NCI-H510A treated with DMSO at 0.1 percent for 48 hours (cell line): ENCODE measurements at regions not wholly inside any gene's neighbourhood (a gene's known extent, or its start where the extent isn't known, plus 50 kb on each side); places are given as distances from the start of the nearest gene placed in this dataset.

Source experiments
- DNase-seq: peaks from one replicate; lab custom pipeline; 2025; lab: John Stamatoyannopoulos, UW

DNA sequence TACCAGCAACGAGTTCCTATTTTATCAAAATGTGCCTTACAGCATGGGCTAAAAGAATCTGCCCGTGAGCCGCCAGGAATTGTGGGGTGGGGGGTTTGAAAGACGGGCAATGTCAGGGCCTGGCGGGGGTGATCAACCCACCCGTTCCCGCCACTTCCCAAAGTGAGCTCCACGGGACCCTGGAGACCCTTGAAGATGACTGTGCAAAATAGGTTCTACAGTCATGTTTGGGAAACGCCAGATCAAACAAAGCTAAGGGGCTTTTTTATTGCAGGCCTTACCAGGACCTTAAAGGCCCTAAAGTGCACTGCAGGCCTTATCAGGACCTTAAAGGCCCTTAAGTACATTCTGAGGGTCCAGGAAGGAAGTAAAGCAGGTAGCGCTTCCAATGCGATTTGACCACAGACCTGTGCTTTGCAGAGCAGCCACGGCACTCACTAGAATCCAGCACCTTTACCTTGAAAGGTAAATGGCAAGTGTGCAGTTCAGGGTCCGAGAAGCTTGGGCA lies 404.1 kb downstream of the SHANK2 start:
- DNase-seq, result no peak

DNA sequence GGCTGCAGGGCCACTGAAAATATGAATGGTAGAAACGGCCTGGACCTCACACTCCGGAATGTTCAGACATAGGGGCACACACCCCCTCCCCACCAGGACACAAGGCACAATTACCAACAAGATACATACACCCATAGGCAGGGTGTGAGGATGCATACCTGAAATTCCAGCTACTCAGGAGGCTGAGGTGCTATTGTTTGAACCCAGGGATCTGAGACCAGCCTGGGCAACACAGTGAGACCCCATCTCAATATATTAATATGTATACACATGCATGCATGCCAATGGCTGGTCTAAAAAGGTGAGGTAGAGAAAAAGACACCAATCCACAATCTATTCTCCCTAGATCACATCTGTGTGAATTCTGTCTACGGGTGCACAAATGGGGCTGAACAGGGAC lies 403.3 kb downstream of the SHANK2 start:
- DNase-seq, result no peak

- DNase-seq, result no peak
Measured at GRCh38 chr11:70851308-70851707, 401.1 kb downstream of the SHANK2 start.

- DNase-seq, result no peak
Measured at GRCh38 chr11:70851907-70852306, 400.5 kb downstream of the SHANK2 start.

DNA sequence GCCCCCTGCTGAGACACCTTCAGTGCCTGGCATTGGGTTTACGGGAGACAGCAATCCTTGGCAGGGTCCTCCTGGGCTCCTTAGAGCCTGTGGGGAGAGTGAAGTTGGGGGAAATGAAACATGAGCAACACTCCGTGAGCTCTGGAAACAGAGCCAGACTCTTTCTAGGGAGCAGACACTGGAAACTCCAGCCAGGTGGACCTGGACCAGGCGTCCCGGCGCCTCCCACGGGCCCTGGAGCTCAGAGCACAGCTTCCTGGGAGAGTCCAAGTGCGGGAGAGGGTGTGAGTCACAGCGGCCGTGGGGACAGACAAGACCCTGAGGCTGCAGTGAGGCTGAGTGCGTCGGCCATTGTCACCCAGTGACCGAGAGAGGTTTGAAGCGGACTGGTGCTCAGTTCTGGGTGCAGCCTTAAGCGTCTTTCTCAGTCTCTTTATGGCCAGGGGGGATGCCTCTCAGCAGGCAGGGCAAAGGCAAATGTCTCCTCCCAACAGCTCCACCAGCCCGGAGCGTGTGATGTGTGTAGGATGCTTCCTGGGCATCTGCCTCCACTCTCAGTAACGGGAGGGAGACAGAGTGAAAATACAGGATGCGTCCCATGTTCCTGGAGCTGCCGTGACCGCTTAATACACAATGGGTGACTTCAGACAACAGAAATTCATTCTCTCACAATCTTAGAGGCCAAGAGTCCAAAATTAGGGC lies 399.2 kb downstream of the SHANK2 start:
- DNase-seq, result no peak

DNA sequence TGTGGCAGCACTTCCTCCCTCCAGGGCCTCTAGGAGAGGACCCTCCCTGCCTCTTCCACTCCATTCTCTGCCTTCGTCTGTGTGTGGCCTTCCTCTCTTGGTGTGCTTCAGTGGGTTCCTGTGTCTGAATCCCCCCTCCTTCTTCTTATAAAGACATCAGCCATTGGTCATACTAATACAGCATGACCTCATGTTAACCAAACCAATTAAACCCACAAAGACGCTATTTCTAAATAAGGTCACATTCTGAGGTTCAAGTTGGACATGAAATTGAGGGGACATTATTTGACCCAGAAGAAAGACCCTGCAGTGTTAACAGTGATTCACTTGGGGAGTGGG lies 398.6 kb downstream of the SHANK2 start:
- no peak for DNase-seq

- peak; percentile 68 for DNase-seq
Measured at GRCh38 chr11:70854201-70854600, 398.2 kb downstream of the SHANK2 start.

GRCh38 chr11:70854901-70855556 lies 397.3 kb downstream of the SHANK2 start:
- peak; percentile 93 for DNase-seq

- DNase-seq, result no peak
Measured at GRCh38 chr11:70857894-70858293, 394.5 kb downstream of the SHANK2 start.

DNA sequence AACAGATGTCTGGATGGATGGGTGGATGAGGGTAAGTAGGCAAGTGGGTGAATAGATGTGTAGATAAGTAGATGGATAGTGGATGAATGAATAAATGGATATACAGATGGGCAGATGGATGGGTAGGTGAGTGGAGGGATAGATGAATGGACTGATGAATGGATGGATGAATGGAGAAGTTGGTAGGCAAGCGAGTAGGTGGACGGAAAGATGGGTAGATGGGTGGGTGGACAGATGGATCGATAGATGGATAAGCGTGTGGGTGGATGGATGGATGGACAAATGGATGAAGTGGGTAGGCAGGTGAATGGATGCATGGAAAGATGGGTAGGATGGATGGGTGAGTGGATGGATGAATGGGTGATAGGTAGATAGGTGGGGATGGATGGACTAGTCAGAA lies 393.2 kb downstream of the SHANK2 start:
- no peak for DNase-seq

DNA sequence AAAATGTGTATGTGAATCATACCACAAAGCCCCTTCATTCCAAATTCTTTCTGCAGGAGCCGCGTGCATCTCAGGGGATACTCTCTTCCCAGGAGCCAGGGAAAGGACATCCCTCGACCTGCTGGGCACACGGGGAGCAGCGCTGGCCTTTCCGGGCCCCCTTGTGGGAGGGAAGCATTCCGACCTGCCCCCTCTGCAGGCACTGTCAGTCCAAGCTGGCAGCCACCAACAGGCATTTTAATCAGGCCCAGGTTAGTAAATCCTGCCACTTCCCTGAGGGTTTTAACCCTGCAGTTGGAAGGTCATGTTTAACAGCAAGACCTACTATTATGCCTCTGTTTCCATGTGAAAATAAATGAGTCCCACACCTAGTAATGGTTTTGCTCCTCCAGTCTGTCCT lies 391.5 kb downstream of the SHANK2 start:
- no peak for DNase-seq

GRCh38 chr11:70861559-70861958 lies 390.8 kb downstream of the SHANK2 start:
- DNase-seq, result peak; percentile 41

DNA sequence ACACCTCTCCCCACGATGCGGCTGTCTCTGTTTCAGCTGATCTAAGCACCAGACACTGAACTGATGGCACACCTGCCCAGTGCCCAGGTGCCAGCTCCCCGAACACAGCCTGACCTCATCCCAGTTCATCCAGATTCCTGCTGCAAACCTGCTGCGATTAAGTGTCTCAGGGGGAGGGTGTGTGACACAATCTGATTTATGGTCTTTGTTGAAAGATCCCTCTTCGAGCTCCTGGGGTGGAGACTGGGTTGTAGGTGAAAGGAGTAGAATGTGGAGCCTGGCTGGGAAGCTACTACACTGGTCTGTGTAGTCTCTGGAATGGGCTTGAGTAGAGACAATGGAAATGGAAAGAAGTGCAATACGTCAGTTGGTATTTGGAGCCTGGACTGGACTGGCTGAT lies 390.3 kb downstream of the SHANK2 start:
- DNase-seq, result peak; percentile 88

GRCh38 chr11:70863186-70863585 lies 389.2 kb downstream of the SHANK2 start:
- DNase-seq, result no peak

- DNase-seq, result no peak
Measured at GRCh38 chr11:70863993-70864392, 388.4 kb downstream of the SHANK2 start.

- DNase-seq, result no peak
Measured at GRCh38 chr11:70865356-70865755, 387.0 kb downstream of the SHANK2 start.

- no peak for DNase-seq
Measured at GRCh38 chr11:70866834-70867233, 385.5 kb downstream of the SHANK2 start.

DNA sequence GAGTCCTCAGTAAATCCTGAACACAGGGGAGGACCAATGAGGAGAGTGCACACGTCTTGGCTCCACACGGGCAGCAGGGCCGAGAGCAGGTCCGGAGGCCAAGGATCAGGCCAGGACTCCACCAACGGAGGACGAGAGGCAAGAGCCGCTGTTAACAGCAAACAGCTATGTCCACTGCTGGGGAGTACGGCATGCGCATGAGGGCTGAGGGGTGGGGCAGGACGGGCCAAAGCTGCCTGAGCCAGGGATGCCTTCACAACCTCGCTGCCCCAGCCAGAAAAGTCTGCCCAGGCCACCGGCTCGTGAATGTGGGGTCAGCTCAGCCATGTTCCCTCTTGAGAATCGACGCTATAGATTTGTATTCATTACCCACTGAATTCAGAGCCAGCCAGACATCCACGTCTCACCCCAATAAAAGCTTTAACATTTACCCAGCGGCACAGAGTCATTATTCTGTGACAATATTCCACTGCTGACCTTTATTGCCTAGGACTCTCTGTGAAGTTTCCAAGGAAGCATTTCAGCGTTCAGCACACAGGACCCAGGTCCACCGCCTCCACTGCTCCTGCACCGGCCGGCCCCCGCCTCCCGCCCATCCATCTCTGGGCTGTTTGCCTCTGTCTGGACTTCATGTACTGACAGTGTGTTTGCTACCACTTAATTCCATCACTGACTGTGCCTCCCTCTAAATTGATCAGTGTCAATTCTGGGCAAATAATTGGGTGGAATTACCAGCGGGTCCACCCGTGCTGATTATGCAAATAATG lies 384.9 kb downstream of the SHANK2 start:
- DNase-seq, result no peak

DNA sequence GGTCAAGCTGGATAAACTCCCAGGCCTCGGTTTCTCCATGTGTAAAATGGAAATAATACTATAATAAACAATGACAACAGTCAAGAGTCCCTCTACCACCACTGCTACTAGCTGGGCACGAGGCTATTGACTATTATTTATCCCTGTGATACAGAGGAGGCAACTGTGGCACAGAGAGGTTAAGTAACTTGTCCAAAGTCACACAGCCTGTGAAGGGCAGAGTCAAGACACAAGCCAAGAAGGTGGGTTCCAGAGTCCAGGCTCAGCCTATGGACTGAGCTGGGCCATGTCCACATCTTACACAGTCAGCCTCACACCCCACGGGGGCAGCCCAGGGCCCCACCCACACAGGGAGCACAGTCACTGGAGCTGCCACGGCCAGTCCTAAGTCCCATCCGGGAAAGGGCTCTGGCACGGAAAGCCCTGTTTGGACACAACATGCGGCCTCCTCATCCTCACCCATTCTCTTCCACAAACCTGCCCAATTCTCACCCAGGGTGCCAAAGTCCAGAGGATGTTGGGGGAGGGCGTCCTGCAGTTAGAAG lies 384.0 kb downstream of the SHANK2 start:
- DNase-seq, result no peak

GRCh38 chr11:70869054-70869453 lies 383.3 kb downstream of the SHANK2 start:
- DNase-seq, result no peak

GRCh38 chr11:70871881-70872280 lies 380.5 kb downstream of the SHANK2 start:
- peak; percentile 45 for DNase-seq

DNA sequence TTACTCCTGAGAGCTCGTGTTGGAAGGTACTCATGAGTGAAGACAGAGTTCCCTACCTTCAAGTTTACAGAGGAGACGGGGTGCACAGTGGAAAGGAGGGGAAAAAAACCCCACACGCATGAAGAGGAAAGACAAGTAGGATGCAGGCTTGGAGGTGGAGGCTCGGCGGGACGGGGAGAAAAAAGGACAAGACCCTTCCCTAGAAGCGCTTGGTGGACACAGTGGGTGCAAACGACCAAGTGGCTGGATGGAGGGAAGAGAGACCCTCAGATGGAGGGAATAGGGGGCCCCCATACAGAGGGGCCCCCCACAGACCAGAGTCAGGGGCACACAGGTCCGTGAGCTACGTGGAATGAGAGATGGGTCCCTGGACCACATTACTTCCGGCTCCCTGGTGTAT lies 380.1 kb downstream of the SHANK2 start:
- DNase-seq, result no peak
